GM12891 (cell line): ENCODE measurements at regions not wholly inside any gene's neighbourhood (a gene's known extent, or its start where the extent isn't known, plus 50 kb on each side); places are given as distances from the start of the nearest gene placed in this dataset.
"Not testable (repeated sequence)": the region's sequence is repeated elsewhere in the genome, so short reads cannot be mapped to it uniquely, and the experiment has no call there.

ENCODE experiments used
- DNase-seq: peaks from one replicate; pipeline ENCODE4 v3.0.0; 2011; ENCODE audit warnings: low spot score; ENCODE audit not compliant: insufficient read length
- FAIRE-seq: peaks from 2 replicates; lab custom pipeline; 2011; peaks lifted over from hg19 to GRCh38; lab: Jason Lieb, UNC
- PAX5 ChIP-seq: IDR thresholded peaks from 2 replicates; pipeline ENCODE4 v1.6.1; 2011; ENCODE audit warnings: low read length, moderate library complexity, mild to moderate bottlenecking; ENCODE audit not compliant: insufficient read depth, severe bottlenecking
- POLR2A ChIP-seq: IDR thresholded peaks from 2 replicates; pipeline ENCODE4 v1.6.1; 2011; ENCODE audit warnings: low read depth, low read length, control low read depth
- POLR2AphosphoS5 ChIP-seq: IDR thresholded peaks from 2 replicates; pipeline ENCODE4 v1.6.1; 2011; ENCODE audit warnings: low read depth, low read length, control low read depth
- POU2F2 ChIP-seq: IDR thresholded peaks from 2 replicates; pipeline ENCODE4 v1.6.1; 2011; ENCODE audit warnings: low read depth, mild to moderate bottlenecking, control low read depth, low read length, moderate library complexity
- SPI1 ChIP-seq: IDR thresholded peaks from 2 replicates; pipeline ENCODE4 v1.6.1; 2011; ENCODE audit warnings: low read depth, low read length, control low read depth
- TAF1 ChIP-seq: IDR thresholded peaks from 2 replicates; pipeline ENCODE4 v1.6.1; 2011; ENCODE audit warnings: low read depth, low read length, control low read depth

DNA sequence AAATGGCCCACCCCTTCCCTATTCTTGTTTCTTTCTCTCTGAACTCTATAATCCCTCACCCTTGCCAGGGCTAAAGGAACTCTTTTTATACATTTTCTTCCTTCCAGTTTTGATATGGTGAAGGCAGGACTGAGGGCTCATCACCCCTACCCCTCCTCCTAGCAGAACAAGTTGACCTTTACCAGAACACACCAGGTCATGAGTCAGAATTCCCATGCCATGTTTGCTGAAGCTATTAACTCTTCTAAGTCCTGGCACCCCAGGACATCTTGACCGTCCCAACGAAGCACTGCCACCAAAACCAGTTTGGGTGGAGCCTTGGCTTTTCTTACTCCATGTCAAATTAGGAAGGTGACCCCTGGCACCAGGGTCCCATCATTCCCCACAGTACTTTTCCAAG lies 57.5 kb upstream of the DYNLT3 start:
- DNase-seq (no peak), FAIRE-seq (no peak)
- no peak for TF ChIP-seq POU2F2

- TF ChIP-seq PAX5 (no peak), POLR2AphosphoS5 (no peak), POLR2A (no peak), TAF1 (no peak), POU2F2 (no peak), SPI1 (no peak)
- DNase-seq (no peak), FAIRE-seq (no peak)
Measured at GRCh38 chrX:37905436-37906147, 58.2 kb upstream of the DYNLT3 start.

DNA sequence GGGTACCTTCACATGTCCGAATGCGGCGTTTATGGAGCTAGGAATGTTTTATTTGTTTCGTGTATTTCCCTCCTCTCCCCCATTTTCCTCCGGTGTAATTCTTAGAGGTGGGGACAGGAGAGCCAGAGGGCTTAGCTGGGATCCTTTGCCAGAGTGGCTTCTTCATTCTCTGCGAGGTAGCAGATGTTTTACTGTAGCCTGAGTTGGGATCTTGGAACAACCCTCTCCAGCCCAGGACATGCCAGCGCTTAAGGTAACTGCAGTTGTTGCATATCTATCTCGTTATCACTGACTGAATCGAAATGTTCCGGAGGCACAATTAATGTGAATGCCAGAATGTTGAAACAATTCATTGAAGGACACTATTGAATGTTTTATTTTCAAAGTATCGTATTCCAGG lies 59.0 kb upstream of the DYNLT3 start:
- no peak for DNase-seq
- no peak for FAIRE-seq
- no peak for TF ChIP-seq POU2F2
- TF ChIP-seq SPI1 = no peak
- no peak for TF ChIP-seq TAF1
- TF ChIP-seq POLR2AphosphoS5 = no peak
- TF ChIP-seq PAX5 = no peak
- TF ChIP-seq POLR2A = no peak

DNA sequence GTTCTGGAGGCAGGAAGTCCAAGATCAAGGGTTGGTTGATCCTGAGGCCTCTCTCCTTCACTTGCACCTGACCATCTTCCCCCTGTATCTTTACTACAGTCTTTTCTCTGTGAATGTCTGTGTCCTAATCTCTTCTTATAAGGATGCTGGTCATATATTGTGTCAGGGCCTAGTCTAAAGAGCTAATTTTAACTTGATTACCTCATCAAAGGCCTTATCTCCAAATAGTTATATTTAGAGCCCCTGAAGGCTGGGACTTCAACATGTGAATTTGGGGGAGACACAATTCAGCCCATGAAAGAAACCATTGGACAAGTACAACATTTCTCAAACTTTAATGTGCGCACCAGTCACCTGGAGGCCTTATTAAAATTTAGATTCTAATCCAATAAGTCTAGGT lies 62.8 kb upstream of the DYNLT3 start:
- TF ChIP-seq POU2F2 (no peak), POLR2A (no peak), POLR2AphosphoS5 (no peak), SPI1 (no peak), PAX5 (no peak), TAF1 (no peak)
- FAIRE-seq = no peak

DNA sequence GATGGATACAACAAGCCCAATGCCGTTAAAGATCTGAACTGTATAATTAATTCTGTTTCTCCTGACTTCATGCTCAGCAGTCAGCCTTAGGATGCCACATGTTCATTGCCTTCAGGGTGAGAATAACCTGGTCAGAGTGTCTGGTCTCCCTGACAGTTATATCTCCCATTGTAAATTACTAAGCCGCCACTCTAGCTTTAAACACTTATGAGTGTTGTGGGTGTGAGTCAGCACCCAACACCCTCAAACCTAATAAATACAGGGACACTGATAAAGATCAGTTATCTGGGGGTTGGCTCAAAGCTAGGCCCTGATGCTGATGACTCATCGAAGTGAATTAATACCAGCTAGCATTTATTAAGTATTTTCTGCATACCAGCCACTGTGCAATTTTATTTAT lies 64.9 kb upstream of the DYNLT3 start:
- FAIRE-seq = no peak
- TF ChIP-seq POLR2AphosphoS5 = no peak
- TF ChIP-seq TAF1 = no peak
- no peak for TF ChIP-seq POLR2A
- TF ChIP-seq SPI1 = no peak
- no peak for TF ChIP-seq POU2F2
- TF ChIP-seq PAX5 = no peak
- DNase-seq = no peak

More for the DNA sequence above, 62.8 kb upstream of the DYNLT3 start:
- DNase-seq = no peak

GRCh38 chrX:37912777-37913176 lies 65.4 kb upstream of the DYNLT3 start:
- TF ChIP-seq PAX5 (no peak), SPI1 (no peak), POU2F2 (no peak), POLR2AphosphoS5 (no peak), TAF1 (no peak), POLR2A (no peak)
- FAIRE-seq (no peak), DNase-seq (no peak)

GRCh38 chrX:37918168-37918567 lies 70.8 kb upstream of the DYNLT3 start:
- FAIRE-seq (no peak), DNase-seq (no peak)
- TF ChIP-seq TAF1 (no peak), POLR2AphosphoS5 (no peak), POLR2A (no peak), SPI1 (no peak), PAX5 (no peak), POU2F2 (no peak)

DNA sequence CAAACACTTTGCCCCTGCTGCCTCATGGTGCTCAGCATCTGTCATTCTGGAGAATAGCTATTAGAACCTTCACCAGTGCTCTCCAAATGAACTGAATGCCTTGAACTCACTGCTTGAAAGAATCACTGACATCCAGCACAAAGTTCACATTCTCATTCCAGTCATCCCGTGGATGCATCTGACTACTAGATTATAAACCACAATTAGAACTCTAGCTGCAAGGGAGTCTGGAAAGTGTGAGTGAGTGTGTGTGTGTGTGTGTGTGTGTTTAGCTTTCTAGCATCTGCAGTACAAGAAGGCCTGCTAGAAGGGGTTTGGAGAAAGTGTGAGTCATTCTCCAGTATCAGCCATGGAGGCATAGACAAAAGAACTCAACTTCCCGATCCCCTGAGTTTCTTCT lies 71.3 kb upstream of the DYNLT3 start:
- no peak for DNase-seq
- TF ChIP-seq TAF1 (no peak), SPI1 (no peak), PAX5 (no peak), POLR2A (no peak)
- FAIRE-seq = no peak

GRCh38 chrX:37921758-37922157 lies 74.4 kb upstream of the DYNLT3 start:
- FAIRE-seq (no peak), DNase-seq (no peak)
- TF ChIP-seq POU2F2 = no peak
- no peak for TF ChIP-seq TAF1
- no peak for TF ChIP-seq PAX5
- no peak for TF ChIP-seq POLR2A
- no peak for TF ChIP-seq POLR2AphosphoS5
- TF ChIP-seq SPI1 = no peak

DNA sequence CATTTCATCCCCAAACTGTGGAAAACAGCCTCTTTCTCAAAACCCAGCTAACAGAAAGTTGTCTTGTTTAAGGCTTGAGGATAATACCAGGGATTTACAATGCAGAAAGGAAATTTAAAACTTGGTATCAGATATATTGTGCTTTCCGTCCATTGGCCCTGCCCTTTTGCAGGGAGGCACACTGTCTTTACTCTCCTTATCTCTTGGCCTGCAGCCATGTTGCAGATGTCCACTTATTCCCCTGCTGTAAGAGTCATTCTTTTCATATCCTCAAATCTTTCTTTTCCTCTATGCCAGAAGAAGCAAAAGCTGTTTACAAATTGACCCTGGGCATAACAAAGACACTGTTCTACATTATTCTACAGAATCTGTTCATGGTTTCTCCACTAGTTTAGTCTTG lies 75.6 kb upstream of the DYNLT3 start:
- FAIRE-seq = no peak
- DNase-seq = no peak
- TF ChIP-seq POLR2AphosphoS5 (no peak), POLR2A (no peak), SPI1 (no peak), TAF1 (no peak), PAX5 (no peak), POU2F2 (no peak)

DNA sequence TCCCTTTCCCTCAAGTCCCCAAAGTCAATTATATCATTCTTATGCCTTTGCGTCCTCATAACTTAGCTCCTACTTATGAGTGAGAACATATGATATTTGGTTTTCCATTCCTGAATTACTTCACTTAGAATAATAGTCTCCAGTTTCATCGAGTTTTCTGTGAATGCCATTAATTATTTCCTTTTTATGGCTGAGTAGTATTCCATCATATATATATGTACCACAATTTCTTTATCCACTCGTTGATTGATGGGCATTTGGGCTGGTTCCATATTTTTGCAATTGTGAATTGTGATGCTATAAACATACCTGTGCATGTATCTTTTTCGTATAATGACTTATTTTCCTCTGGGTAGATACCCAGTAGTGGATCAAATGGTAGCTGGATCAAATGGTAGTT lies 78.4 kb upstream of the DYNLT3 start:
- not testable (repeated sequence) for FAIRE-seq, DNase-seq
